ENCODE measurements at regions not wholly inside any gene's neighbourhood (a gene's known extent, or its start where the extent isn't known, plus 50 kb on each side); places are given as distances from the start of the nearest gene placed in this dataset.

GRCh38 chr2:16071865-16072637, 131.7 kb downstream of the MYCN start:
- no peak for TF ChIP-seq SRF (IDR thresholded peaks at IDR 0.05; ENCODE audit: low read depth, low read length)
- TF ChIP-seq SIN3A (conservative IDR thresholded peaks at IDR 0.05 in 1 of 2, IDR thresholded peaks at IDR 0.05 in 1 of 2; ENCODE audit: low read depth in 1 of 2, low read length in 2 of 2) = no peak
- TF ChIP-seq JUND (IDR thresholded peaks at IDR 0.05; ENCODE audit: low read length) = no peak

Data from H1 (cell line).